Mononuclear cell (primary cell): ENCODE measurements at regions not wholly inside any gene's neighbourhood (a gene's known extent, or its start where the extent isn't known, plus 50 kb on each side); places are given as distances from the start of the nearest gene placed in this dataset.

Source experiments
- H3K27me3 ChIP-seq: 2 replicates; pipeline ENCODE4 v1.6.0; 2011; ENCODE audit warnings: low read length, control low read depth; ENCODE audit not compliant: insufficient read depth
- H3K4me1 ChIP-seq: 2 replicates; pipeline ENCODE4 v1.5.1; 2011; ENCODE audit warnings: mild to moderate bottlenecking, low read length, control low read depth; ENCODE audit not compliant: insufficient read depth
- H3K4me3 ChIP-seq: 2 replicates; pipeline ENCODE4 v1.5.1; 2011; ENCODE audit warnings: mild to moderate bottlenecking, low read length, moderate library complexity
- H3K9me3 ChIP-seq: 2 replicates; pipeline ENCODE4 v1.5.1; 2011; ENCODE audit warnings: low read depth, mild to moderate bottlenecking, control low read depth, low read length

- Histone ChIP-seq H3K4me1 (no peaks in the 10 kb centered on the region), H3K4me3 (no peak overlapping the region), H3K9me3 (no peaks in the 10 kb centered on the region), H3K27me3 (no peaks in the 10 kb centered on the region)
Observed at GRCh38 chr20:22805996-22806395, 221.6 kb upstream of the FOXA2 start.

GRCh38 chr20:22807045-22807444 is 222.7 kb upstream of the FOXA2 start:
- no peak overlapping the region for H3K4me3 ChIP-seq

GRCh38 chr20:22807646-22808244 is 223.4 kb upstream of the FOXA2 start:
- no peaks in the 10 kb centered on the region for H3K27me3 ChIP-seq
- H3K9me3 ChIP-seq, result no peaks in the 10 kb centered on the region
- H3K4me1 ChIP-seq, result no peaks in the 10 kb centered on the region
- no peak overlapping the region for H3K4me3 ChIP-seq

More at GRCh38 chr20:22807045-22807444, 222.7 kb upstream of the FOXA2 start:
- H3K27me3 ChIP-seq, result no peaks in the 10 kb centered on the region
- H3K4me1 ChIP-seq, result no peaks in the 10 kb centered on the region
- no peaks in the 10 kb centered on the region for H3K9me3 ChIP-seq

- Histone ChIP-seq H3K4me1 (no peaks in the 10 kb centered on the region), H3K9me3 (no peaks in the 10 kb centered on the region), H3K4me3 (no peak overlapping the region), H3K27me3 (no peaks in the 10 kb centered on the region)
Observed at GRCh38 chr20:22808628-22809027, 224.3 kb upstream of the FOXA2 start.

GRCh38 chr20:22810030-22810429 is 225.1 kb upstream of the SSTR4 start:
- Histone ChIP-seq H3K27me3 (no peaks in the 10 kb centered on the region), H3K9me3 (no peaks in the 10 kb centered on the region), H3K4me1 (no peaks in the 10 kb centered on the region), H3K4me3 (no peak overlapping the region)

- Histone ChIP-seq H3K27me3 (no peaks in the 10 kb centered on the region), H3K4me1 (no peaks in the 10 kb centered on the region), H3K9me3 (no peaks in the 10 kb centered on the region), H3K4me3 (no peak overlapping the region)
Observed at GRCh38 chr20:22810626-22811569, 224.2 kb upstream of the SSTR4 start.

GRCh38 chr20:22814471-22815205 is 220.5 kb upstream of the SSTR4 start:
- Histone ChIP-seq H3K4me3 (no peak overlapping the region), H3K9me3 (no peaks in the 10 kb centered on the region), H3K4me1 (no peaks in the 10 kb centered on the region), H3K27me3 (no peaks in the 10 kb centered on the region)

GRCh38 chr20:22815206-22815551 is 219.9 kb upstream of the SSTR4 start:
- Histone ChIP-seq H3K27me3 (no peaks in the 10 kb centered on the region), H3K4me3 (no peak overlapping the region), H3K4me1 (no peaks in the 10 kb centered on the region), H3K9me3 (no peaks in the 10 kb centered on the region)

GRCh38 chr20:22815603-22816315 is 219.4 kb upstream of the SSTR4 start:
- no peaks in the 10 kb centered on the region for H3K27me3 ChIP-seq
- H3K9me3 ChIP-seq, result no peaks in the 10 kb centered on the region
- H3K4me3 ChIP-seq, result no peak overlapping the region
- H3K4me1 ChIP-seq, result no peaks in the 10 kb centered on the region

- H3K27me3 ChIP-seq, result no peaks in the 10 kb centered on the region
- H3K4me1 ChIP-seq, result no peaks in the 10 kb centered on the region
- H3K9me3 ChIP-seq, result no peaks in the 10 kb centered on the region
- H3K4me3 ChIP-seq, result no peak overlapping the region
Observed at GRCh38 chr20:22818636-22819035, 216.5 kb upstream of the SSTR4 start.

GRCh38 chr20:22819112-22819511 is 216.0 kb upstream of the SSTR4 start:
- H3K4me1 ChIP-seq, result no peaks in the 10 kb centered on the region
- no peaks in the 10 kb centered on the region for H3K27me3 ChIP-seq
- H3K4me3 ChIP-seq, result no peak overlapping the region
- H3K9me3 ChIP-seq, result no peaks in the 10 kb centered on the region

GRCh38 chr20:22819784-22820183 is 215.3 kb upstream of the SSTR4 start:
- Histone ChIP-seq H3K4me1 (no peaks in the 10 kb centered on the region), H3K27me3 (no peaks in the 10 kb centered on the region), H3K4me3 (no peak overlapping the region), H3K9me3 (no peaks in the 10 kb centered on the region)

GRCh38 chr20:22821081-22821727 is 213.9 kb upstream of the SSTR4 start:
- Histone ChIP-seq H3K27me3 (no peaks in the 10 kb centered on the region), H3K4me1 (no peaks in the 10 kb centered on the region), H3K9me3 (no peaks in the 10 kb centered on the region), H3K4me3 (no peak overlapping the region)

GRCh38 chr20:22821796-22822195 is 213.3 kb upstream of the SSTR4 start:
- Histone ChIP-seq H3K4me1 (no peaks in the 10 kb centered on the region), H3K9me3 (no peaks in the 10 kb centered on the region), H3K27me3 (no peaks in the 10 kb centered on the region), H3K4me3 (no peak overlapping the region)
